Gastroesophageal sphincter (tissue), 4 donors: ENCODE measurements at regions not wholly inside any gene's neighbourhood (a gene's known extent, or its start where the extent isn't known, plus 50 kb on each side); places are given as distances from the start of the nearest gene placed in this dataset.

Experiments used
- ATAC-seq: fragments of 150-250 bp; one replicate; pipeline ENCODE4 v1.9.1; 2016; ENCODE audit warnings: mild to moderate bottlenecking, moderate library complexity
- H3K27ac ChIP-seq, 4 donors: fragments of 200-600 bp; sonication (generic) in 3 of 4; 1 replicate in 3 of 4; 2 replicates in 1 of 4; pipeline ENCODE4 v1.5.1; 2016 to 2019
- H3K27me3 ChIP-seq: fragments of 200-600 bp; sonication (generic); one replicate; pipeline ENCODE4 v1.5.1; 2019
- H3K36me3 ChIP-seq, 2 donors: fragments of 200-600 bp; sonication (generic); one replicate each; pipeline ENCODE4 v1.5.1; 2019; ENCODE audit warnings: control low read depth in 1 of 2
- H3K4me1 ChIP-seq, 3 donors: fragments of 200-600 bp; sonication (generic); 1 replicate in 2 of 3; 2 replicates in 1 of 3; pipeline ENCODE4 v1.5.1; 2016 to 2019; ENCODE audit warnings: control low read depth in 2 of 3
- H3K4me3 ChIP-seq, 2 donors: fragments of 200-600 bp; sonication (generic); one replicate each; pipeline ENCODE4 v1.5.1; 2019; ENCODE audit warnings: mild to moderate bottlenecking in 1 of 2, moderate library complexity in 1 of 2
- H3K9me3 ChIP-seq, 3 donors: fragments of 200-600 bp; sonication (generic); one replicate each; pipeline ENCODE4 v1.5.1; 2017 to 2019; ENCODE audit warnings: control low read depth in 2 of 3
- CTCF ChIP-seq, 4 experiments: fragments of 200-600 bp in 2 of 4; fragments of 450-650 bp in 2 of 4; sonication (generic) in 1 of 4; IDR thresholded peaks; one replicate each; pipeline ENCODE4 v1.5.1; 2017 to 2019; ENCODE audit warnings: antibody characterized with exemption in 4 of 4, mild to moderate bottlenecking in 2 of 4, moderate library complexity in 2 of 4
- EP300 ChIP-seq: sonication (generic); formaldehyde crosslinking; IDR thresholded peaks from one replicate; pipeline ENCODE4 v1.6.1; 2017; ENCODE audit warnings: antibody characterized with exemption, mild to moderate bottlenecking
- POLR2A ChIP-seq, 2 donors: fragments of 450-650 bp; IDR thresholded peaks; one replicate each; pipeline ENCODE4 v1.6.1; 2017; ENCODE audit warnings: antibody characterized with exemption in 2 of 2, mild to moderate bottlenecking in 2 of 2, moderate library complexity in 1 of 2
- POLR2AphosphoS5 ChIP-seq: sonication (generic); formaldehyde crosslinking; IDR thresholded peaks from one replicate; pipeline ENCODE4 v1.6.1; 2017; ENCODE audit warnings: antibody characterized with exemption
- WGBS, 2 donors: methylation state at CpG; one replicate each; pipeline ENCODE4 v1.1.5; 2018; ENCODE audit warnings: low coverage in 1 of 2; 5-methylcytosine and 5-hydroxymethylcytosine counted together

GRCh38 chr4:57504139-57504538 lies 394.0 kb upstream of the IGFBP7 start:
- H3K27ac ChIP-seq: no peak overlapping the region

GRCh38 chr4:57501720-57502119 lies 391.5 kb upstream of the IGFBP7 start:
- no peak overlapping the region for H3K4me3 ChIP-seq
- H3K4me1 ChIP-seq: peaks cover 0 to 25% (median 0%) of the 10 kb centered on the region in 3 donors
- H3K36me3 ChIP-seq: no peaks in the 10 kb centered on the region
- no peak for TF ChIP-seq EP300
- no peak for TF ChIP-seq POLR2A (IDR thresholded peaks at IDR 0.05)
- TF ChIP-seq POLR2AphosphoS5: no peak
- no peak for TF ChIP-seq CTCF (IDR thresholded peaks at IDR 0.05)
- ATAC-seq: peak; percentile 84
- H3K9me3 ChIP-seq: no peaks in the 10 kb centered on the region
- peak overlapping the region; percentile 5 to 60 (median 46) for H3K27ac ChIP-seq
- WGBS, 2 donors: 0 to 23% methylated on average over 4 of the region's 4 CpGs
- H3K27me3 ChIP-seq: no peaks in the 10 kb centered on the region

More at GRCh38 chr4:57504139-57504538, 394.0 kb upstream of the IGFBP7 start:
- H3K27me3 ChIP-seq: no peaks in the 10 kb centered on the region
- H3K4me1 ChIP-seq: peaks cover 0 to 8% (median 0%) of the 10 kb centered on the region in 3 donors
- no peak for ATAC-seq
- no peak for TF ChIP-seq EP300
- TF ChIP-seq CTCF (IDR thresholded peaks at IDR 0.05): no peak
- no peak for TF ChIP-seq POLR2A (IDR thresholded peaks at IDR 0.05)
- no peak for TF ChIP-seq POLR2AphosphoS5
- no peaks in the 10 kb centered on the region for H3K36me3 ChIP-seq
- H3K4me3 ChIP-seq: no peak overlapping the region
- H3K9me3 ChIP-seq: no peaks in the 10 kb centered on the region
- WGBS, 2 donors: 69 to 85% methylated on average over 2 to 3 of the region's 3 CpGs

GRCh38 chr4:57499786-57500185 lies 389.6 kb upstream of the IGFBP7 start:
- Histone ChIP-seq H3K9me3 (no peaks in the 10 kb centered on the region), H3K4me3 (no peak overlapping the region), H3K27me3 (no peaks in the 10 kb centered on the region), H3K4me1 (peaks cover 0 to 34% (median 0%) of the 10 kb centered on the region in 3 donors), H3K36me3 (no peaks in the 10 kb centered on the region), H3K27ac (no peak overlapping the region)
- ATAC-seq: no peak
- no peak for TF ChIP-seq CTCF (IDR thresholded peaks at IDR 0.05)
- TF ChIP-seq POLR2AphosphoS5: no peak
- no peak for TF ChIP-seq POLR2A (IDR thresholded peaks at IDR 0.05)
- TF ChIP-seq EP300: no peak
- 90 to 92% methylated on average over 4 to 5 of the region's 6 CpGs for WGBS, 2 donors

- Histone ChIP-seq H3K4me1 (peaks cover 0 to 34% (median 0%) of the 10 kb centered on the region in 3 donors), H3K4me3 (no peak overlapping the region), H3K36me3 (no peaks in the 10 kb centered on the region), H3K27ac (no peak overlapping the region), H3K9me3 (no peaks in the 10 kb centered on the region), H3K27me3 (no peaks in the 10 kb centered on the region)
- ATAC-seq: no peak
- no peak for TF ChIP-seq EP300
- WGBS, 2 donors: 55 to 74% methylated on average over 4 of the region's 4 CpGs
These were observed 388.1 kb upstream of the IGFBP7 start for GRCh38 chr4:57498251-57498650.

GRCh38 chr4:57496697-57497471 lies 386.7 kb upstream of the IGFBP7 start:
- H3K36me3 ChIP-seq: no peaks in the 10 kb centered on the region
- H3K27ac ChIP-seq: no peak overlapping the region
- WGBS, 2 donors: 25 to 33% methylated on average over 2 of the region's 2 CpGs
- TF ChIP-seq EP300: no peak
- no peak for TF ChIP-seq CTCF (IDR thresholded peaks at IDR 0.05)
- TF ChIP-seq POLR2A (IDR thresholded peaks at IDR 0.05): no peak
- no peak for TF ChIP-seq POLR2AphosphoS5
- H3K4me3 ChIP-seq: no peak overlapping the region
- peaks cover 0 to 27% (median 0%) of the 10 kb centered on the region in 3 donors for H3K4me1 ChIP-seq
- ATAC-seq: no peak
- no peaks in the 10 kb centered on the region for H3K9me3 ChIP-seq
- H3K27me3 ChIP-seq: no peaks in the 10 kb centered on the region
